ENCODE measurements at regions not wholly inside any gene's neighbourhood (a gene's known extent, or its start where the extent isn't known, plus 50 kb on each side); places are given as distances from the start of the nearest gene placed in this dataset.

- TF ChIP-seq CTCF (IDR thresholded peaks at IDR 0.05; ENCODE audit: insufficient read depth, low read depth, low read length): no peak
- no peak overlapping the region for H3K4me3 ChIP-seq (ENCODE audit: low read depth, low read length)
- DNase-seq (ENCODE audit: low read depth): no peak
Observed at GRCh38 chr9:10674586-10674985, 61.8 kb upstream of the PTPRD start.

- DNase-seq (ENCODE audit: low read depth): no peak
- no peak overlapping the region for H3K4me3 ChIP-seq (ENCODE audit: low read depth, low read length)
- TF ChIP-seq CTCF (IDR thresholded peaks at IDR 0.05; ENCODE audit: insufficient read depth, low read depth, low read length): no peak
Observed at GRCh38 chr9:10678010-10678409, 65.2 kb upstream of the PTPRD start.

GRCh38 chr9:10678790-10679189, 66.0 kb upstream of the PTPRD start:
- H3K4me3 ChIP-seq (ENCODE audit: low read depth, low read length): no peak overlapping the region
- TF ChIP-seq CTCF (IDR thresholded peaks at IDR 0.05; ENCODE audit: insufficient read depth, low read depth, low read length): no peak
- DNase-seq (ENCODE audit: low read depth): peak; percentile 0

GRCh38 chr9:10686943-10687342, 74.1 kb upstream of the PTPRD start:
- DNase-seq (ENCODE audit: low read depth): no peak
- TF ChIP-seq CTCF (IDR thresholded peaks at IDR 0.05; ENCODE audit: insufficient read depth, low read depth, low read length): no peak
- H3K4me3 ChIP-seq (ENCODE audit: low read depth, low read length): no peak overlapping the region

GRCh38 chr9:10690546-10690945, 77.7 kb upstream of the PTPRD start:
- H3K4me3 ChIP-seq (ENCODE audit: low read depth, low read length): no peak overlapping the region
- DNase-seq (ENCODE audit: low read depth): no peak
- no peak for TF ChIP-seq CTCF (IDR thresholded peaks at IDR 0.05; ENCODE audit: insufficient read depth, low read depth, low read length)

GRCh38 chr9:10697044-10697443, 84.2 kb upstream of the PTPRD start:
- no peak for TF ChIP-seq CTCF (IDR thresholded peaks at IDR 0.05; ENCODE audit: insufficient read depth, low read depth, low read length)
- no peak overlapping the region for H3K4me3 ChIP-seq (ENCODE audit: low read depth, low read length)

GRCh38 chr9:10700291-10700690, 87.5 kb upstream of the PTPRD start:
- no peak overlapping the region for H3K4me3 ChIP-seq (ENCODE audit: low read depth, low read length)
- no peak for TF ChIP-seq CTCF (IDR thresholded peaks at IDR 0.05; ENCODE audit: insufficient read depth, low read depth, low read length)
- DNase-seq (ENCODE audit: low read depth): no peak

More at GRCh38 chr9:10697044-10697443, 84.2 kb upstream of the PTPRD start:
- DNase-seq (ENCODE audit: low read depth): no peak
